AG10803 (cell line): ENCODE measurements at regions not wholly inside any gene's neighbourhood (a gene's known extent, or its start where the extent isn't known, plus 50 kb on each side); places are given as distances from the start of the nearest gene placed in this dataset.

Experiments
- DNase-seq: peaks from one replicate; pipeline ENCODE4 v3.0.0; 2010; ENCODE audit warnings: low read depth
- H3K4me3 ChIP-seq: 2 replicates; pipeline ENCODE4 v1.5.1; 2011; ENCODE audit warnings: mild to moderate bottlenecking, low read length, control low read depth
- TF ChIP-seq, protein P1 (sequence below): conservative IDR thresholded peaks from 2 replicates; pipeline ENCODE4 v1.5.1; 2011; ENCODE audit warnings: mild to moderate bottlenecking, low read length, control low read depth, inconsistent platforms

DNA sequence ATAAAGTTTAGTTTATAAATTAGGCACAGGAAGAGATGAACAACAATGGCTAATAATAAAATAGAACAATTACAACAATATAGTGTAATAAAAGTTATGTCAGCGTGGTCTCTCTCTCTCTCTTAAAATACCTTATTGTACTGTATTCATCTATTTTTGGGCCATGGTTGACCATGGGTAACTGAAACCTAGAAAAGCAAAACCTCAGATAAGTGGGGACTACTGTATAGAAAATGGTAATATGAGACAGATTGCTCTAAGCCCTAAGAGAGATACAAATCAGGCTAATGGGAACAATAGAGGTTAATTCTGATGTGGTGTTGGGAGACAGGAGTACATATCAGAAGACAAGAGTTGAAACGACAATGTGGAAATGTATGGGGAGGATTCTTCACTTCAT is 86.2 kb downstream of the ZNF365 start:
- no peak for DNase-seq
- no peak overlapping the region for H3K4me3 ChIP-seq
- TF ChIP-seq, protein P1, sequence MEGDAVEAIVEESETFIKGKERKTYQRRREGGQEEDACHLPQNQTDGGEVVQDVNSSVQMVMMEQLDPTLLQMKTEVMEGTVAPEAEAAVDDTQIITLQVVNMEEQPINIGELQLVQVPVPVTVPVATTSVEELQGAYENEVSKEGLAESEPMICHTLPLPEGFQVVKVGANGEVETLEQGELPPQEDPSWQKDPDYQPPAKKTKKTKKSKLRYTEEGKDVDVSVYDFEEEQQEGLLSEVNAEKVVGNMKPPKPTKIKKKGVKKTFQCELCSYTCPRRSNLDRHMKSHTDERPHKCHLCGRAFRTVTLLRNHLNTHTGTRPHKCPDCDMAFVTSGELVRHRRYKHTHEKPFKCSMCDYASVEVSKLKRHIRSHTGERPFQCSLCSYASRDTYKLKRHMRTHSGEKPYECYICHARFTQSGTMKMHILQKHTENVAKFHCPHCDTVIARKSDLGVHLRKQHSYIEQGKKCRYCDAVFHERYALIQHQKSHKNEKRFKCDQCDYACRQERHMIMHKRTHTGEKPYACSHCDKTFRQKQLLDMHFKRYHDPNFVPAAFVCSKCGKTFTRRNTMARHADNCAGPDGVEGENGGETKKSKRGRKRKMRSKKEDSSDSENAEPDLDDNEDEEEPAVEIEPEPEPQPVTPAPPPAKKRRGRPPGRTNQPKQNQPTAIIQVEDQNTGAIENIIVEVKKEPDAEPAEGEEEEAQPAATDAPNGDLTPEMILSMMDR = no peak

DNA sequence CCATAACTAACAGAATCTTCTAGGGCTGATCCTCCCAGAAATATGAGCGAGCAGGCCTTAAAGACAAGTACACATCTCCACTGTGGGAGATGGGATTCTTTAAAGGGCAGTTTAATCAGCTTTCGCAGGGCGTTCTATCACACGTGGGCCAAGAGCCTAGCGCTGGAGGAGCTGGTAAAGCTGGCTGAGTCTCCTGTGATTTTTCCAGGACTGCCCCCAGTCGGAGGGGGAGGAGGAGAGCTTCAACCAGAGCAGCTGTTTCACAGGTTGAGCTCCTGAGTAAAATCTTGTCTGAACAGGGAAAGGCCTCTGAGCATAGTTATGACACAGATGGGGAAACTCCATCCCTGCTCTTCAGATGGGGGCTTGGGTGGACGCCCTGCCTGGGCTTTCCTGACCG is 87.0 kb downstream of the ZNF365 start:
- DNase-seq = no peak
- H3K4me3 ChIP-seq = no peak overlapping the region
- TF ChIP-seq, protein P1 = no peak

DNA sequence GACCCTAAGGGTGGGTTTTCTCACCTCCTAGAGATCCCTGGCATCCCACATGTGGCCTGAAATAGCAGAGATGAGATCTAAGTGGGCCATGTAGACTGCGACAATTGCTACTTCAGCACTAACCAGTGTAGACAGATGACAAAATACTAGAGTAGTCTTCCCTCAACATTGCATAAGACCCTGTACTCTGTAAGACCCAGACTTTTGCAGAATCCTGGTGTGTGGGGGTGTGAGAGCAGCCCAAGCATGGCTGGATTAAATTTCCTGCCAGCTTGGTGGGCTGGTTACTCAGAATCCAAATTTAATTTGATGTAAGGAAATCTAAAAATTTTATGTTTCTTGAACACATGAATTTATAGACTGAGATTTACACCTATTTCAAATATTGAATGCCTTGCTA is 88.3 kb downstream of the ZNF365 start:
- no peak for DNase-seq
- TF ChIP-seq, protein P1 = no peak
- no peak overlapping the region for H3K4me3 ChIP-seq

DNA sequence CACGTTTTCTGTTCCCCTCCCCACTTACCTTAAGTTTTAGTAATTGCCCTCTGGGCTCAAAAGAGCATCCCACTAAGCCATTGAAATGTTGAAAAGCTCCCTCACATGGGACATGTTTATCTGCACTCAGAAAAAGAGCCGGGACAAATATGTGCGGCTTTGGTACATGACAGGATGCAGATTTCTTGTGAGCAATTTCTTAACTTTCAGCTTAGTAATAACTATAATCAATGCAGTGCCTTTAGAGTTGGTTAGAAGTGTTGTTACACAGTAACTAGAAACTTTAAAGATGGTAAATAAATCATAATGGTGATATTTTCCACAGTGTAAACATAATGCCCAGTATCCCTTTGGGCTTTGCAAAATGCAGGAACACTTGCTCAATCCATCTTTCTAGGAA is 89.2 kb downstream of the ZNF365 start:
- TF ChIP-seq, protein P1 = no peak
- H3K4me3 ChIP-seq = no peak overlapping the region
- DNase-seq = no peak

DNA sequence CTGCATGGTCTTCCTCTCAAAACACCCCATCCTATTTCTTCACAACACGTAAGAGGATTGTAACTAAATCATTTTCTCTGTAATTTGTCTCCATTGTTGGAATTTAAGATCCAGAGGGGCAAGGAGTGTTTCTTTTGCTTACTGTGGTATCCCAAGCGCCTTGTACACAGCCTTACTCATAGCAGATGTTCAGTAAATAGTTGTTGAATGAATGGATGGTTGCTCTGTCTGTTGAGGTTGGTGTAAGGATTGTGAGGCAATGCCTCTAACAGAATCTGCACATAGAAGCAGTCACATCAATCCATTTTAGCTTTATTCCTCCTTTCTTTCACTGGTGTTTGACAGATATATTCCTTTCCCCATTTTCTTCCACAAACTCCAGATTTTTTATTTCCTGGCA is 90.1 kb downstream of the ZNF365 start:
- no peak overlapping the region for H3K4me3 ChIP-seq
- peak; percentile 67 for DNase-seq
- TF ChIP-seq, protein P1 = no peak

DNA sequence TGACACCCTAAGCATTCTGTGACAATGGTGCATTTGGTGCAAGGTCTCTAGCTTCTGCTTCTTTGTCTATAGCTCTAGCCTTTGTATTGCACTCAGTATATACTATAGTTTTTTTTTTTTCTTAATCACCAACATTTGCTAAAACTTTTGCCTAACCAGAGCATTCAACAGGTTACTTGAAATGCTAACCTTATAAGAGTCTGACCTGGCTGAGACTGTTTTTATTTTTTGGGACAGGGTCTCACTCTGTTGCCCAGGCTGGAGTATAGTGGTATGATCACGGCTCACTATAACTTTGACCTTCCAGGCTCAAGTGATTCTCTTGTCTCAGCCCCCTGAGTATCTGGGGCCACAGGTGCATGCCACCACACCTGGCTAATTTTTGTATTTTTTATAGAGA is 92.4 kb downstream of the ZNF365 start:
- TF ChIP-seq, protein P1 = no peak
- DNase-seq = no peak
- no peak overlapping the region for H3K4me3 ChIP-seq

DNA sequence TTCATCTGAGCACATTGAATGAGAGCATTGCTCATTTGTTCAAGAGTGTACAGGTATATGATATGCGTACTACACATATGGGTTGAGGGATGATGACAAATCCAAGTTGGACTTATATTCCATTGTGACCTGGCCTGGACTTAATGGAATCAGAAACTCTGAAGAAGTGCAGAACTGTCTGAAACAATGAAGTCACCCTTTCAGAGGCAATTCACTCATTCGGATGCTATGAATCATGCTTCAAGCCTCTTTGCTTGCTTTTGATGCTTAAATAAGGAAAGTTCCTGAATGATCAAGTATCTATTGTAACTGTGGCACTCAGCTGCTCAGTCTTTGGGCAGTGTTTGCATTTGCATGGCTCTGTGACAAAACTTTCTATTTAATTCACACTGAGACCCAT is 93.4 kb downstream of the ZNF365 start:
- peak; percentile 23 for DNase-seq

More for the DNA sequence above, 93.4 kb downstream of the ZNF365 start:
- no peak overlapping the region for H3K4me3 ChIP-seq
- TF ChIP-seq, protein P1 = no peak
